NOMO-1 (cell line): ENCODE measurements at regions not wholly inside any gene's neighbourhood (a gene's known extent, or its start where the extent isn't known, plus 50 kb on each side); places are given as distances from the start of the nearest gene placed in this dataset.
A peak's percentile ranks its signal among the peaks of the same experiment; 100 is the strongest.

Source experiments
- DNase-seq, 2 experiments: peaks; one replicate each; lab custom pipeline; 2025; ENCODE audit not compliant: unreplicated experiment in 2 of 2; lab: John Stamatoyannopoulos, UW

DNA sequence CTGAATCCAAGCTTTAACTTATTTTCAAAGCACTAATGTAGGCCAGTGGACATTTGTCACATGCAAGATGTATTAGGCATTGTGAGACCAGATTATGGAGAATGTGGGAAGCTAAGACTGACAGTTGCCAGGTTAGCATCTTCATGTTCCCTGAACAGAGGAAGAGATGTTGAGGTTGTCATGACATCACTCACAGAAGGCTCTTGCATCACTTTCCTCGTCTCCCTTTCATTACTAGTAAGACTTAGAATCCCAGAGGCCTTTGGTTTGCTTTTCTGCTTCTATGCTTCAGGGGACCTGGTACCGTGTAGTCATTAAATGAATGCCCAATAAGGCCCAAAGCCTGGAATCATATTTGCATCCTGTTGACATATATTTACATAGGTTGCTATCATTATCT is 76.4 kb upstream of the RPS23 start:
- DNase-seq, result no peak

DNA sequence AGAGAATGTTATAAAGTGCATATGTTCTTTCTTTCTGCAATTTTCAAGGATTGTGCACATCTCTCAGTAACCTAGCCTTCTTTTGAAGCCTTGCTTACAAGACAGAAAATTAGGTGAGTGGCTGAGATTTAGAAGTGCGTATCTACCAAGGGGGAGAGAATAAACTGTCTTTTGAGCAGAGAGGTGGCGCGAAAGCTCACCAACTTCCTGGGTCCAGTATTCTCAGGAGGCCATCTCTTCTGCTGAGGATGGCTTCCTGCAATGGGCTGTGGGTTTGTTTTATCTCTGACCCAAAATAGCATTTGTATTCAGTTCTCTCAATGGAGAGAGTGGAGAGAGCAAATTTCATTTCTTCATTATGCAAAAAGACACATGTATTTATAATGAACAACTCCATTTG is 75.4 kb upstream of the RPS23 start:
- no peak for DNase-seq

DNA sequence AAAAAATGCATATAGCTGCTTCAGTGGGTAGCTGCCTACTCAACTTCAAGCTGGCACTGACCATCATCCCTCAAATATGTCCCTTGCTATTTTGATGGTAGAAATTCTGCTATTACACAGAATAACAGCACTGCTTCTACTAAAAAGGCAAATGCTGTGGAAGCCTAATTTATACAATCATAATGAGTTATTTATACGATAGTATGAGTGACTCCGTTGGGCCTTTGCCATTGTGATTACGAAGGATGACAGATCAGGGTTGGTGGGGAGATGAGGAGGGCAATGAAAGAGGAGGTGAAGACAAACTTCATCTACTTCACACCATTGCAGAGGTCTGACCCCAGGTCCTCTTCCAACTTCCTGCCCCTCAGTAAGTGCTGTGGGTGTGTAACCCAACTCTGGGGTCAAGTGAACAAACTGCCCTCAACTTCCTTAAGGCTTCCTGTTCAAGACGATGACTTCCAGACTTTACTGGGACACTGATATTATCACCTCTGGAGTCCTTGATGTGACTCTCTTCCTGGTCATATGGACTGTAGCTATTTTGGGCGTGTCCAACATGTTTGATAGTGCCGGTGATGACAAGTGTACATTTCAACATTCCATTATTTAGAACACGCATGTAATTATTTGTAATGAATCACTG is 74.1 kb upstream of the RPS23 start:
- DNase-seq, result no peak

DNA sequence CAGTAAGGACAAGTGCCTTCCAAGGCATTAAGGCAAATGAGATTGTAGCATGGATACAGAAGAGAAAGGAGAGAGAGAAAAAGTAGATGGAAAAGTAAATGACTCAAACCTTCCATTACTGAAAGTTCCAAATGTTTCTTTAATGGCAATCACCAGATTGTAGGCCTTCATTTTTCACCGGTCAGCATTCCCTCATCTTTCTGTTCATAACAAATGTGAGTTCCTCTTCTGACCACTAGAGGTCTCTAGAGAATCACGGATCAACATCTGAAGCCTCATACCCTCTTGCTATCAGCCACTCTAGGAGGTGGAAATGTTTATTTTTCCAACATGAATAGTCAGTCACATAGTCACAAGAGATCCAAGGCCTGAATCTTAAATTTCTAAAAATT is 73.6 kb upstream of the RPS23 start:
- peak; percentile 19 to 46 for DNase-seq

DNA sequence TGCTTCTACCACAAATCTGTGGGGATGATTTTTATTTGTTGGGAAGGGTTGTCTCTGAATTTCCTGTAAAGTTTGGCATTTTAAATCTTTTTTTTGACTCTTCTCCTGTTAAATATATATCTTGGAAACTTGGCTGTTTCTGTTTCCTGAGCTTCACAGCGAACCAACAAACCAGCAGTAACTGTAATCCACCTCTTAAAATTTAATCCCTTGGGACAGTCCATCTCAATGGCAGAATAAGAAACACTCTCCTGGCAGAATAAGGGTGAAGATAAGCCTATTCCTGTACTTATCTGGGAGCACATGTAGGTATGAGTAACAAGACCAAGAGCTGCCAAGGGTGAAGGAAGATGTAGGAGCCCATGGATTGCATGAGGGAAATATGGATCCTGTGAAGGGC is 73.1 kb upstream of the RPS23 start:
- no peak for DNase-seq

DNA sequence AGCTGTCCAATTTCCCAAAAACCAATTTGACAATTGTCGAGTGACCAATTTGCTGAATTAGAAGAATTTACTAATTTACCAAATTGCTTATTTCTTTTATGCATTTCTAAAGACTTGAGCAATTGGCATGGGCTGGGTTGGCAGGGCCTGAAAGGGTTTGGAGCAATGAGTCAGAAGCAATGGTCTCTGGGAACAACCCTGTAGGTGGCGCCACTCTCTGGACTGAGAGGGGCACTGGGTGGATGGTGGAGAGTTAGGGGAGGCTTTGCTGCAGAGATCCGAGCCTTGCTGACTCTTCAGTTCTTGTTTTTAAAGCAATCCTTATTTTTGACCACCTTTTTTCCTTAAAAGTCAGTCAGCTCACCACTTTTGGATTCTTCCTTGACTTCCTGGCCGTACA is 71.5 kb upstream of the RPS23 start:
- DNase-seq, result peak in 1 of 2 experiments; percentile 9

DNA sequence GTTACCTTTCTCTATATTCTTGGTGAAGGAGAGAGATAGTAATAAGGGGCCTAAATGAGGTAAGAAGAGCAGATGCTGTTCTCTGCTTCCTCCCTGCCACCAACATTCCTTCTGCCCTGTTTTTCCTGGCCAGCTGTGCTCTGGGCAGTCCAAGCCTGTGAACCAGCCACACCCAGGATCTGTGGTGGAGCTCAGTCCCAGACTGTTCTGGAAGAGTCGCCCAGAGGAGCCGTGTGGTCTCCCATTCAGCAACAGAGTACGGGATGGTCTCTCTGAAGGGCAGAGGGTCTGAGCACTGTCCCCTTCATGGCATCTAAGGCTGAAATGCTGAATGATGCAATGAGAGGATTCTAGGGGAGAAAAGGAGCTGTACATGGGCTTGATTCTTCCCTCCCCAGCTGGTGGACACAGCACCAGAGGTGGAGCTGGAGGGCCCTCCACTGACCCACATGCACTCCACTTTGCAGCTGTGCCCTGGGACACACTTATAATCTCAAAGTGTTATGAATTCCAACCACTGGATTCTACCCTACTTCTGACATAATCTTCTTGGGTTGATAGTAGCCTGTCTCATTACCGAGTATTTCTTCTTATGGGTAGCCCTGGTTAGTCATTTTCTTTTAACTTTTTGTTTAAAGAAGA is 70.8 kb upstream of the RPS23 start:
- DNase-seq, result no peak

DNA sequence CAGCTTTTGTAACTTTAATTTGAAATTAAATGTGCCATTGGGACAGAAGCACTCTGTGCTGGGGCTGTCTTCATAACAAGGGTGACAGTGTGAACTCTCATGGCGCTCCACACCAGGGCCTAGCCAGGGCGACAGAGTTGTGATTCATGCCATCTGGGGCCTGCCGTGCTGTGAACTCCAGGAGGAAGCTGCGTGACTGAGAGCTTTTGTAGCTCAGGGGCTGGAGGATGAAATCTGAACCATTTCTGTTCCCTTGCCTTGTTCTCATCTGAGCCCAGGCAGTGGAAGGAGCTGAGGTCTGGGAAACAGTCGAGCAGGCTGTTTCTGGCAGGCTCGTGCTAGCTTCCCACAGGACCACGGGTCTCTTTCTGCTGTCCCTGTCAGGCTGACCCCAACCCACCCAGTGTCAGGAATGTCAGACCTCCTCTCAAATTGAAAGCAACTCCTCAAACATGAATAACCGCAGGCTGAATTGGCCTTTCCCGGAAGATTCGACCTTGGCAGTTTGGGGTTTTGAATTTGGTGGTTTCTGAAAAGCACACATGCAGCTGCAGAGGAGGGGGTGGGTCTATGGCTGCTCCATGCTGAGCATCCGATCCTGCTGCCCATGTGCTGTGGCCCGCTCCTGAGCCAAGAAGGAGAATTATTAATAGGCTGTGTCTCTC is 69.2 kb upstream of the RPS23 start:
- DNase-seq, result peak in 1 of 2 experiments; percentile 9

DNA sequence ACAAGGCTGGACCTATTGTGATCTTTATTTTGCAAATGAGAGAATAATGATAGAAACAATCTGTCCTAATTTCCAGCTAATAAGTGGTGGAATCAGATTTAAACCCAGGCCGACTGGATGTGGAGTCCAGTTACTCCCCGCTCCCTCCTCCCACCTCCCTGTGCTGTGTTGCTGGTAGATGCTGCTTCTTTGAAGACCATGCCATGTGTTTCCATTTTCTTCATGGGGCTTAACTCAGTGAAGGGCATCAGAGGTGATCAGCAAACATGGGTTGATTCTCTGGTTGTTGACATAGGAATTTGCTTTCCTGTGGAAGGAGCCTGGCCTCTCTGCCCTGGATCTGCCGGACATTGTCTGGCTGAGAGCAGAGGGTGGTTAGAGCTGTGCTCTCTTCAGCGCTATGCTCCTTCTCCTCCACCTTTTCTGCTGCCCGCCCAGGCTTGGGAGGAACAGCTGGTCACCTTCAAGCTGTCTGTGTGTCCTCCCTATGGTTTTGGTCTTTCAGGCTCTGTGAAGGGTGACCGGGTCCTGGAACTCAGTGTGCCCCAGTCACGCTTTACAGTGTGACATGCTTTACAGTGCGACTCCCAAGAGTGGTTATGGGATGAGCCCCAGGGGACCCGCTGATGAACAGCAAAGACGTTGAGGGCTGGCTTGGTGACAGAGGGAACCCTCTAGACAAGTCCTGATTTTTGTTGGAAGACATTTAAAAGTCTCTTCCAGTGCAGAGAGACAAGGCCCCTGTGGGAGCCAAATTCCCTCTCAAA is 68.4 kb upstream of the RPS23 start:
- DNase-seq, result no peak

DNA sequence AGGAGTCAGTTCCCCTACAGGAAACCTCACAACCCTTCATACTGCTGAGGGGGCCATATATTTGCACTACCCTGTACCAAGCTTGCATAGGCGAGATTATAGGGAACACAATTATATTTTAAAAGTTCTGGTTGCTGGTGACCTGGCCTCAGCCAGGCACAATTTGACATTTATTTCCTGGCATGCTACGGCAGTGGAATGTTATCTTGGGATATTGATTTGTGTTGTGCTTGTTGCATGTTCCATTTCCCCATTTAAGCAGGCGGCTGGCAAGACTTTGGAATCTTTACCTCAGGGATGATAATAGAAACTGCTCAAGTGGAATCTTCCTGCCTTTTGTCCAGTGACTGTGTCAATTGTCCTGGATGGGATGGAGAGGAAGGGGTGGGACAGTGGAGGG is 67.0 kb upstream of the RPS23 start:
- no peak for DNase-seq

DNA sequence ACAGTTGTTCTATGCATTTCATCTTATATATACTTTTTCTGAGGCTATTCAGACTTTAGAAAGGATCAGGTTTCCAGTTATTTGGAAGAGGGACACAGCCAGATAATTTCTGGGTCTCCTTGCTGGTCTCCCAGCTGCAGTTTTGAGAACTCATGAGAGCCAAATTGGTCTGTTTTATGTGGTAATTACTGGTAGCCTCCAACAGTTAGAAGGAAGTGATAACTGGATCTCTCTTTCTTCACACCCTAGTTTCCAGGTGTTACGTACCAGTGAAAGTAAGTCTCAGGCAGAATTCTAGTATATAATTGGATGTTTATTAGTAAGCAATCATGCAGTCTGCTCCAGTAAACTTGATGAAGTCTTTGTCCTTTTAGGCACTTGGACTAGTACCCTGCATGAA is 63.2 kb upstream of the RPS23 start:
- DNase-seq, result peak in 1 of 2 experiments; percentile 68

DNA sequence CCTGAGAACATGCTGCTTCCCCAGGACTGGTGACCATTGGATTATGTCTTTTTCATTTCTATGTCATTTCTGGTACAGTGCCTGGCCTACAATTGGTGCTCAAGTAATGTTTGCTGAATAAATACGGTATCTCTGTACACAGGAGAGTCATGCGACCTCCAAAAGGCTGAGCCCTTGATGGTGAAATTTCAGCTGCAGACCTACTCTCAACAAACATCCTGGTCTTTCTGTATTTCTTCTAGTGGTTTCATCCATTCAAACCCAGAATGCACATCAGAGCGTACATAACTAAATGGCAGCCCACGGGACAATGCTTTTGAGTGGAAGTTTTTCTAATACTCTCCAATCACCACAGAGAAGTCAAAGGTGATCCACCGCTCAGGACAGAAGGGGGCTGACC is 62.6 kb upstream of the RPS23 start:
- DNase-seq, result no peak

DNA sequence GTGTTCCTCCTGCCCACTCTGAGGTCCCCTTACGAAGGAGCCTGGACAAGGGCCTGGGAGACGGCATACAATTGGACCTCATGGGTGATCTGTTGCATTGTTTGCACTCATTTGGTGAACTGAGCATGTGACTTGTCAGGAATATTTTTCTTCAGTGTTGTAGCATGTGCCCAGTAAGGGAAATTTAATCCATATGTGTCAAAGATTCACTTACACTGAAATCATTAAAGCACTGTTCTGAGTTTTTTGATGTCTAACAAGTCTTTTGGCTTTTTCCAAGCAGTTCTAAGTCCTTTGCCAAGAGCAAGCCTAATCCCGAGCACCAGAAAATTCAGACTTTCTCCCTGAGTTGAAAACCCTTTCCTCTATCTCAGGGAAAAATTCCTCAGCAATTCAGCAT is 61.6 kb upstream of the RPS23 start:
- no peak for DNase-seq

DNA sequence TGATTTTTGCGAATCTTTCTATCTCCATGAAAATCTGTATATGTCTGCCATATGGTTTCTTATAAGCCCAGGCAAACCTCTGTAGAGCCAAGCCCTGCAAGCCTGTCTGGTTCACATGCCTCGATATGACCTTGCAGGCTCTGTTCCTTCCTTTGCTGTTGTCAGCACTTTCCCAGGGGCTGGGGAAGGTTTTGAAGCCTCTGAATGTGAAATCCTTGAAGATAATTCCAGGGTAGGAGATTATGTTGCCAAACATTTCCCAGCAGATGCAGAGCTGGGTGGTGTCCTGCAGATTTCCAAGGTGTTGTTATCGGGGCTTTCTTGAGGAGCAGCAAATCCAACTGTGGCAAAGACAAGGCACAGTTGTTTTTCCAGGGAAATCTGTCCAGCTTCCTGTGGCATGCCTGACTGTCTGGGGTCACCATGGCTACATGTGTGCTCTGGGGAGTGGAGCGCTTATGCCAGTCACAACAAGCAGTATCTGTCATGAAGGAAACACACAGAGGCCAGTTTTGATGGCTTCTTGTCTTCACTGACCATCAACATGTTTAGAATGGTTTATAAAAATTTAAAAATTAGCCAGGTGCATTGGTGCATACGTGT is 60.7 kb upstream of the RPS23 start:
- no peak for DNase-seq

DNA sequence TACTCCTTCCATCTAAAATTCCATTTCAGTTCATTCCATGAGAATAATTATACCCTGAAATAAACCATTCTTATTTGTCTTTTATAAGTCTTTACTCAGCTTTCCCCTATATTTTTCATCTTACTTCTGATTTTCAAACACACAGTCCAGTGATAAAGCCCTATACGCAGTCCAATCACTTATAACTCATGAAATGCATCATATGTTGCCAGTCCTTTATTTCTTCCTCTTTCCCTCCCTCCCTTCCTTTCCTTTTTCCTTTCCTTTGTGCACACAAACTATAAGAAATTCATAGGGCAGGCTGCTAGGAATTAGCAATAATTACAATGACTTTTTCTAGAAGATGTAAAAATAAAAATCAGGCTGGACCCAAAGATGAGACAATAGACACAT is 58.8 kb upstream of the RPS23 start:
- DNase-seq, result no peak

DNA sequence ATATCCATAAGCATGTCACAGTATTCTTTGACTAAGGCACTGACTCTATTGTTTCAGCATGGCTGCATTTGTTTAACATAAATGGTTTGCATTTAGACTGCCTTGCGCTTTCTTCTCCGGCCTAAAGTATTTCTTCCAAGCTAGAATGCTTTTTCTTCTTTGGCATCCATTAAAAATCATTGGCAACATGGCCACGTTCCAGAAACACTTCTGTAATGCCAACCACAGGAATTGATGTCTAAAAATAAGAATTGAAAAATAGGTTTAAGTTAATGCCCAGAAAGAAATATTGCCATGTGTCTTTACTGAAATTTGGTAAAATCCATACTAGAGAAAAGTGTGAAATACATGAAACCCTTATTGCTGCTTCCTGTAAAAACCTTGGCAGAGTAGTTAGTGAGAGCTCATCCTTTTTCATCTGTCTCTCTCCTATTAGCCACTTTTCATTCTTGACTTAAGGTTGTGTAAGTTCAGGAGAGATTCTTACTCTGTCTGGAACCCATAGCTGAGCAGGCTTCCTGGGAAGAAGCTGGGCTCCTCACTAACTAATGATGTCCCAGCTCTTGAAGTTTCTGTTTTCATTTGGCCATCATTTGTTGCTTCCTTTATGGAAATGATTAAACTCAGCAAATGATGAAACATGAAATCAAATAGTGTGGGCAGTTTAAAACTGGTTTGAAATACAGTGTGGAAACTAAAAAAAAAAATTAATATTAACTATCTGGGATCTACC is 58.2 kb upstream of the RPS23 start:
- no peak for DNase-seq

DNA sequence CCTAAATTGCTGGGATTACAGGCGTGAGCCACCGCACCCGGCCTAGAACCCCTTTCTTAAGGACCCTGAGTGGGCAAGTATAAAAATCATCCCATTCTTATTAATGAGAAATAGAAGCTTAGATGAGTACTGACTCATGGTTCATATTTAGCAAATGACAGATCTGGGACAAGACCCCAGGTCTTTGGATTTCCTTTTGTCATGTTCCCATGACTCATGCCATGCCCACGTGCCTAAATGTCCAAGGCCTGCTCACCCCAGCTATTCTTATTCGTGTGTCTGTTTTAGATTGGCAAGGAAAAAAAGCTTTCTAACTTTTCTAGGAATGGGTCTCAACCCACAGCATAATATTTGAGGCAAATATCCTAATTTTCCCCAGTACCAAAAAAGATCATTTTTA is 57.7 kb upstream of the RPS23 start:
- DNase-seq, result no peak

DNA sequence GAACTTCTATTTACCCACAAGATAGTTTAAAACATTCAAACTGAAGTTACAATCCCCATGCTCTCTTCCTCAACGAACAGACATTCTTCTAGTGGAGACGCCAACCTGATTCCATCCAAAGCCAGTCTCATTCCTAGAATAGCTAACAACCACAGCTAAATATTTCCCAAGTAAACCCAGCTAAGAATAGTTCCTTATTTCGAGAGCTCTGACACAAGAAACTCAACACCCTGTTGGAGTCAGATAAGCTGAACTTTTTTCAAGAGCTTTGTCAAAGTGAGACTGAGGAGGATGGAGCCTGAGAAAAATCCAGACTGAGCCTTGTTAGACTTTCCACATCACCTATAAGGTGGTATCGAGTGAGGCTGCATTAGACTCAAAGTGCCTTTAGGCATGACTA is 56.7 kb upstream of the RPS23 start:
- DNase-seq, result peak in 1 of 2 experiments; percentile 19

DNA sequence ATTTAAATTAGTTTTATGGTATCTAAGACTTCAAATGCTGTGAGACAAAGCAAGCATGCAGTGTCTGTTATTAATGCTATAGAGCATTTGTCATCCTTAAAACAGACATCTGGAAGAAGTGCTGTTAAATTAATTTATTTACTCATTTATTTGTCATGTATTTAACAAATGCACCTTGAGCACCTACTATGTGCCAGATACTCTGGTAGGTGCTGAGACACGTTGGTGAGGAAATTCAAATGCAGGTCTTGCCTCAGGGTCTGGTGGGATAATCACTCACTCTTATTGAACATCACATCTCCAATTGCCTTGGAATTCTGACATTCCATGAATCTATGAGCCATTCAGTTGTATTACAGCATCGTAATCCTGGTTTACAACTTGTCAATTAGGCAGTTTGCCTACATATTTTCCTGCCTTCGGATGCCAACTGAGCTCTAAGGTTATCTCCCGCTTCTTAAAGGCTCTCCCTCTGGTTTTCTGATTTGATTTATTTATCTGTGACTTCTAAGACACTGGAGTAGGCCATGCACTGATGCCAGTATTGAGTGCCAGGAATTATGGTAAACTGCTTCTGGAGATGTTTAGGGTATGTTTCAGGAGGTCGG is 56.0 kb upstream of the RPS23 start:
- no peak for DNase-seq
